ENCODE measurements at regions not wholly inside any gene's neighbourhood (a gene's known extent, or its start where the extent isn't known, plus 50 kb on each side); places are given as distances from the start of the nearest gene placed in this dataset.

- TF ChIP-seq, protein P1, sequence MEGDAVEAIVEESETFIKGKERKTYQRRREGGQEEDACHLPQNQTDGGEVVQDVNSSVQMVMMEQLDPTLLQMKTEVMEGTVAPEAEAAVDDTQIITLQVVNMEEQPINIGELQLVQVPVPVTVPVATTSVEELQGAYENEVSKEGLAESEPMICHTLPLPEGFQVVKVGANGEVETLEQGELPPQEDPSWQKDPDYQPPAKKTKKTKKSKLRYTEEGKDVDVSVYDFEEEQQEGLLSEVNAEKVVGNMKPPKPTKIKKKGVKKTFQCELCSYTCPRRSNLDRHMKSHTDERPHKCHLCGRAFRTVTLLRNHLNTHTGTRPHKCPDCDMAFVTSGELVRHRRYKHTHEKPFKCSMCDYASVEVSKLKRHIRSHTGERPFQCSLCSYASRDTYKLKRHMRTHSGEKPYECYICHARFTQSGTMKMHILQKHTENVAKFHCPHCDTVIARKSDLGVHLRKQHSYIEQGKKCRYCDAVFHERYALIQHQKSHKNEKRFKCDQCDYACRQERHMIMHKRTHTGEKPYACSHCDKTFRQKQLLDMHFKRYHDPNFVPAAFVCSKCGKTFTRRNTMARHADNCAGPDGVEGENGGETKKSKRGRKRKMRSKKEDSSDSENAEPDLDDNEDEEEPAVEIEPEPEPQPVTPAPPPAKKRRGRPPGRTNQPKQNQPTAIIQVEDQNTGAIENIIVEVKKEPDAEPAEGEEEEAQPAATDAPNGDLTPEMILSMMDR (IDR thresholded peaks at IDR 0.05; ENCODE audit: low read length) = no peak
- TF ChIP-seq EZH2 (IDR thresholded peaks at IDR 0.05; ENCODE audit: borderline replicate concordance, low read length) = no peak
These were observed 2289.7 kb downstream of the MAT2B start for GRCh38 chr5:165795073-165795472.
